ENCODE measurements at regions not wholly inside any gene's neighbourhood (a gene's known extent, or its start where the extent isn't known, plus 50 kb on each side); places are given as distances from the start of the nearest gene placed in this dataset.

- Histone ChIP-seq H3K27ac (no peak overlapping the region), H3K4me3 (no peak overlapping the region), H3K36me3 (no peaks in the 10 kb centered on the region), H3K9me3 (no peaks in the 10 kb centered on the region), H3K27me3 (no peaks in the 10 kb centered on the region), H3K4me1 (no peaks in the 10 kb centered on the region)
- DNase-seq (ENCODE audit: low spot score in 2 of 2) = no peak
- TF ChIP-seq POLR2A (IDR thresholded peaks at IDR 0.05) (no peak), POLR2AphosphoS5 (IDR thresholded peaks at IDR 0.05) (no peak), CTCF (IDR thresholded peaks at IDR 0.05) (no peak)
- intact Hi-C loops (cut with DNase I; ENCODE audit: low total_unique reads) = no loop called here
Observed at GRCh38 chr6:126530775-126531174, 190.9 kb downstream of the CENPW start.

DNA sequence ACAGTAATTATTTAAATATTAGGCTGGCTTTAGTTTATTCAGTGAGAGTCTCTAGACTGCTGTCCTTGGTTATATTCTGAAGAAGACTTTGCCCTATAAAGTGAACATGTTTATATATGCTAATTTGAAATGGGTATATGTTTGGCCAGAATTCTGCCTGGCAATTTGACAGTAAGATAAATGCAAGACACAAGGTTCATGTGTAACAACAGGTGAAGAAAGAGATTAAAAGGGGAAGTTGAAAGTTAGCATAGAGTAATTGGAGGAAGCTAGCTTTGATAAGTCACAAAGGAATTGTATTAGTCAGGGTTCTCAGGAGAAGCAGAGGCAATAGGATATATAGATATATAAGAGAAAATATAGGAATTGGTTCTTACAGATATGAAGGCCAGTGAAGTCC is 191.4 kb downstream of the CENPW start:
- H3K4me3 ChIP-seq = no peak overlapping the region
- H3K36me3 ChIP-seq = no peaks in the 10 kb centered on the region
- intact Hi-C loops (cut with DNase I; ENCODE audit: low total_unique reads) = no loop called here
- TF ChIP-seq POLR2AphosphoS5 (IDR thresholded peaks at IDR 0.05) (no peak), CTCF (IDR thresholded peaks at IDR 0.05) (no peak), POLR2A (IDR thresholded peaks at IDR 0.05) (no peak)
- H3K27me3 ChIP-seq = no peaks in the 10 kb centered on the region
- no peak for DNase-seq (ENCODE audit: low spot score in 2 of 2)
- no peaks in the 10 kb centered on the region for H3K4me1 ChIP-seq
- no peak overlapping the region for H3K27ac ChIP-seq
- no peaks in the 10 kb centered on the region for H3K9me3 ChIP-seq

DNA sequence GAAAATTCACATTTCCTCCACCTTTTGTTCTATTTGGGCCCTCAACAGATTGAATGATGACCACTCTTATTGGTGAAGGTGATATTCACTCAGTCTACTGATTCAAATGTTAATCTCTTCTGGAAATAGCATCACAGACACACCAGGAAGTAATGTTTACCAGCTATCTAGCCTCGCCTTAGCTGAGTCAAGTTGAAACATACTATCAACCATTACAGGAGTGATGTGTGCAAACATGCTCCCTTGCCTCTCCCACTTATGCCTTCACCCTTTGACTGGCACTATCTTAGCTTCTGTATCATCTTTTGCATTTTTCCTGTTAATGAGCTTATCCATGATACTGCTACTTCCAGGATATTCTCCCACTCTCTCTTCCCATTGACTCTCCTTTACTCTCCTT is 191.9 kb downstream of the CENPW start:
- Histone ChIP-seq H3K27ac (no peak overlapping the region), H3K9me3 (no peaks in the 10 kb centered on the region), H3K4me1 (no peaks in the 10 kb centered on the region), H3K27me3 (no peaks in the 10 kb centered on the region), H3K4me3 (no peak overlapping the region), H3K36me3 (no peaks in the 10 kb centered on the region)
- TF ChIP-seq POLR2A (IDR thresholded peaks at IDR 0.05) = no peak
- no peak for TF ChIP-seq CTCF (IDR thresholded peaks at IDR 0.05)
- TF ChIP-seq POLR2AphosphoS5 (IDR thresholded peaks at IDR 0.05) = no peak
- DNase-seq (ENCODE audit: low spot score in 2 of 2) = no peak
- intact Hi-C loops (cut with DNase I; ENCODE audit: low total_unique reads) = no loop called here

DNA sequence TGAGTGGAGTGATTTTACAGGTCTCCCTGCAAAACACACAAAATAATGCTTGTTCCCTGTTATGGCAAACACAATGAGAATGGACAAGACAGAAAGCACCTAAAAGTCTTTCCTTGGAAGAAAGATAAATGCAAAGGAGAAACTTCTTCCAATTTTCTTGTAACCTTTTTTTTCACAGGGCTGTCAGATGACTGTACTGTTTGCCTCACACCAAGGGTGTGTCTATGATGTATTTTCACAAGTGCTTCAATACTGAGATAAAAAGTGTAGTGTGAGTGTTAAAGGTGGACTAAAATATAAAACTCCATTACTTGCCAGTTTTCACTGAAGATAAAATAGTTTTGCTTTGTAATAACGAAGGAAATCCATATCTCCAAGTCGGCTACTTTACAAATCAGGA is 194.5 kb downstream of the CENPW start:
- H3K36me3 ChIP-seq = no peaks in the 10 kb centered on the region
- no peaks in the 10 kb centered on the region for H3K27me3 ChIP-seq
- TF ChIP-seq POLR2A (IDR thresholded peaks at IDR 0.05) (no peak), POLR2AphosphoS5 (IDR thresholded peaks at IDR 0.05) (no peak)
- intact Hi-C loops (cut with DNase I; ENCODE audit: low total_unique reads) = no loop called here
- H3K4me3 ChIP-seq = no peak overlapping the region
- no peaks in the 10 kb centered on the region for H3K4me1 ChIP-seq
- H3K9me3 ChIP-seq = no peaks in the 10 kb centered on the region
- no peak overlapping the region for H3K27ac ChIP-seq
- no peak for DNase-seq (ENCODE audit: low spot score in 2 of 2)

GRCh38 chr6:126535138-126535537 is 195.2 kb downstream of the CENPW start:
- intact Hi-C loops (cut with DNase I; ENCODE audit: low total_unique reads) = no loop called here
- no peaks in the 10 kb centered on the region for H3K4me1 ChIP-seq
- TF ChIP-seq POLR2AphosphoS5 (IDR thresholded peaks at IDR 0.05) = no peak
- no peak for TF ChIP-seq POLR2A (IDR thresholded peaks at IDR 0.05)
- no peak for TF ChIP-seq CTCF (IDR thresholded peaks at IDR 0.05)

GRCh38 chr6:126535595-126535994 is 195.7 kb downstream of the CENPW start:
- no peak for DNase-seq (ENCODE audit: low spot score in 2 of 2)
- intact Hi-C loops (cut with DNase I; ENCODE audit: low total_unique reads) = no loop called here
- Histone ChIP-seq H3K27me3 (no peaks in the 10 kb centered on the region), H3K36me3 (no peaks in the 10 kb centered on the region), H3K4me3 (no peak overlapping the region), H3K27ac (no peak overlapping the region), H3K4me1 (no peaks in the 10 kb centered on the region), H3K9me3 (no peaks in the 10 kb centered on the region)
- no peak for TF ChIP-seq POLR2AphosphoS5 (IDR thresholded peaks at IDR 0.05)
- TF ChIP-seq POLR2A (IDR thresholded peaks at IDR 0.05) = no peak
- no peak for TF ChIP-seq CTCF (IDR thresholded peaks at IDR 0.05)

More at GRCh38 chr6:126535138-126535537, 195.2 kb downstream of the CENPW start:
- no peak overlapping the region for H3K27ac ChIP-seq
- no peaks in the 10 kb centered on the region for H3K9me3 ChIP-seq
- H3K36me3 ChIP-seq = no peaks in the 10 kb centered on the region
- H3K4me3 ChIP-seq = no peak overlapping the region
- H3K27me3 ChIP-seq = no peaks in the 10 kb centered on the region
- no peak for DNase-seq (ENCODE audit: low spot score in 2 of 2)
